Tibial nerve (tissue), 4 donors: ENCODE measurements at regions not wholly inside any gene's neighbourhood (a gene's known extent, or its start where the extent isn't known, plus 50 kb on each side); places are given as distances from the start of the nearest gene placed in this dataset.

Experiments used
- DNase-seq, 2 donors: peaks; one replicate each; pipeline ENCODE4 v3.0.0-alpha.2; 2019; ENCODE audit warnings: low spot score in 2 of 2
- H3K27ac ChIP-seq, 4 donors: fragments of 200-600 bp; sonication (generic) in 3 of 4; one replicate each; pipeline ENCODE4 v1.5.1; 2017 to 2019; ENCODE audit warnings: mild to moderate bottlenecking in 1 of 4
- H3K27me3 ChIP-seq, 2 donors: fragments of 200-600 bp; sonication (generic) in 1 of 2; one replicate each; pipeline versions ENCODE4 v1.5.1 to v1.6.0; 2017 to 2019
- H3K36me3 ChIP-seq, 3 donors: fragments of 200-600 bp; sonication (generic); one replicate each; pipeline ENCODE4 v1.5.1; 2018 to 2019
- H3K4me1 ChIP-seq, 4 donors: fragments of 200-600 bp; sonication (generic) in 3 of 4; one replicate each; pipeline ENCODE4 v1.5.1; 2017 to 2019
- H3K4me3 ChIP-seq, 4 donors: fragments of 200-600 bp; sonication (generic) in 3 of 4; one replicate each; pipeline ENCODE4 v1.5.1; 2017 to 2019; ENCODE audit warnings: mild to moderate bottlenecking in 1 of 4, moderate library complexity in 1 of 4
- H3K9me3 ChIP-seq, 4 donors: fragments of 200-600 bp; sonication (generic) in 3 of 4; one replicate each; pipeline ENCODE4 v1.5.1; 2017 to 2019
- CTCF ChIP-seq, 5 experiments: fragments of 200-600 bp in 3 of 5; fragments of 450-650 bp in 2 of 5; sonication (generic) in 3 of 5; IDR thresholded peaks; one replicate each; pipeline ENCODE4 v1.5.1; 2016 to 2019; ENCODE audit warnings: antibody characterized with exemption in 5 of 5, mild to moderate bottlenecking in 3 of 5, moderate library complexity in 2 of 5
- EP300 ChIP-seq, 2 donors: sonication (generic); formaldehyde crosslinking; IDR thresholded peaks; one replicate each; pipeline ENCODE4 v1.6.1; 2017; ENCODE audit warnings: antibody characterized with exemption in 2 of 2, mild to moderate bottlenecking in 1 of 2
- POLR2A ChIP-seq, 2 donors: fragments of 450-650 bp; IDR thresholded peaks; one replicate each; pipeline ENCODE4 v1.6.1; 2017; ENCODE audit warnings: antibody characterized with exemption in 2 of 2, mild to moderate bottlenecking in 2 of 2, moderate library complexity in 2 of 2
- WGBS, 2 donors: methylation state at CpG; one replicate each; pipeline ENCODE4 v1.1.5; 2018; 5-methylcytosine and 5-hydroxymethylcytosine counted together

GRCh38 chr5:4758996-4759395, 381.1 kb upstream of the ADAMTS16 start:
- DNase-seq: no peak
- H3K36me3 ChIP-seq: no peaks in the 10 kb centered on the region
- no peaks in the 10 kb centered on the region for H3K27me3 ChIP-seq
- TF ChIP-seq EP300 (IDR thresholded peaks at IDR 0.05) (no peak), POLR2A (IDR thresholded peaks at IDR 0.05) (no peak), CTCF (IDR thresholded peaks at IDR 0.05) (no peak)
- H3K4me1 ChIP-seq: no peaks in the 10 kb centered on the region
- WGBS, 2 donors: 60 to 65% methylated on average over 3 of the region's 3 CpGs
- H3K27ac ChIP-seq: no peak overlapping the region
- H3K9me3 ChIP-seq: no peaks in the 10 kb centered on the region
- H3K4me3 ChIP-seq: no peak overlapping the region

DNA sequence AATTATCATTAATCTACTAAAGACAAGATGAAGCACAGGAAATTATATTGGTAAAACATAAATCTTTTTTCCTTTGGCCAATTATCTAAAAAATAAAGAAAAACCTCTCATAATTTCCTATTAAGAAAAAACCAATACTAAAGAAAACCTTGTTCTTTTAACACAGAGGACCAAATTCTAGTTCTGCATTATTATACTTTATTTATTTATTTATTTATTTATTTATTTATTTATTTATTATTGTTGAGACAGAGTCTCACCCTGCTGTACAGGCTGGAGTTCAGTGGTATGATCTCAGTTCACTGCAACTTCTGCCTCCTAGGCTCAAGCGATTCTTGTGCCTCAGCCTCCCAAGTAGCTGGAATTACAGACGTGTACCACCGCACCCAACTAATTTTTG, 377.8 kb upstream of the ADAMTS16 start:
- H3K27ac ChIP-seq: no peak overlapping the region
- H3K4me3 ChIP-seq: no peak overlapping the region
- H3K9me3 ChIP-seq: no peaks in the 10 kb centered on the region
- TF ChIP-seq POLR2A (IDR thresholded peaks at IDR 0.05) (no peak), CTCF (IDR thresholded peaks at IDR 0.05) (no peak), EP300 (IDR thresholded peaks at IDR 0.05) (no peak)
- no peaks in the 10 kb centered on the region for H3K4me1 ChIP-seq
- WGBS, 2 donors: 96 to 97% methylated on average over 3 of the region's 3 CpGs
- DNase-seq: no peak
- H3K36me3 ChIP-seq: no peaks in the 10 kb centered on the region
- H3K27me3 ChIP-seq: no peaks in the 10 kb centered on the region

DNA sequence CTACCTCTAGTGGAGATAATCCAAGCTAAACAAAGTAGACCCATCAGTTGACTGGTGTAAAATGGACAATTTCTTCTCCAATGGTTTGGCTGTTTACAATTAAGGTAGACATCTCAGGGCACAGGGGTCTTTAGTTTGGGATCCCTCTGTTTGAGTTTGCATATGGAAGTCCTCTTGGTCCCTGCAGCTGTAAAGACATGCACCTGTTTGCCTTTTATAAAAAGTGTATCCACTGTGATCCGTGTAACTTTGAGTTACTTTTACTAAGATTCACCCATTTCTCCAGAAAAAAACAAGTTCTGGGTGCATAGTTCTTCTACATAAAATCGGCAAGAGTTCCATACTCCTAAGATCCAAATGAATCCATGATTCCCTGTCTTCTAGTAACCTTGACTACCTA, 374.7 kb upstream of the ADAMTS16 start:
- no peak for DNase-seq
- Histone ChIP-seq H3K4me1 (no peaks in the 10 kb centered on the region), H3K9me3 (peaks cover 0 to under 1% (median 0%) of the 10 kb centered on the region in 4 donors), H3K27ac (no peak overlapping the region), H3K4me3 (no peak overlapping the region), H3K27me3 (no peaks in the 10 kb centered on the region), H3K36me3 (no peaks in the 10 kb centered on the region)
- TF ChIP-seq POLR2A (IDR thresholded peaks at IDR 0.05) (no peak), EP300 (IDR thresholded peaks at IDR 0.05) (no peak), CTCF (IDR thresholded peaks at IDR 0.05) (no peak)
- 89 to 94% methylated on average over 2 of the region's 2 CpGs for WGBS, 2 donors

GRCh38 chr5:4766101-4766500, 374.0 kb upstream of the ADAMTS16 start:
- H3K4me3 ChIP-seq: no peak overlapping the region
- TF ChIP-seq EP300 (IDR thresholded peaks at IDR 0.05): no peak
- no peak for TF ChIP-seq CTCF (IDR thresholded peaks at IDR 0.05)
- no peak for TF ChIP-seq POLR2A (IDR thresholded peaks at IDR 0.05)
- DNase-seq: no peak
- no peaks in the 10 kb centered on the region for H3K36me3 ChIP-seq
- H3K9me3 ChIP-seq: peaks cover 0 to 7% (median 0%) of the 10 kb centered on the region in 4 donors
- H3K27me3 ChIP-seq: no peaks in the 10 kb centered on the region
- 52 to 67% methylated on average over 1 of the region's 1 CpG for WGBS, 2 donors
- no peaks in the 10 kb centered on the region for H3K4me1 ChIP-seq
- no peak overlapping the region for H3K27ac ChIP-seq

GRCh38 chr5:4772591-4772990, 367.5 kb upstream of the ADAMTS16 start:
- no peak overlapping the region for H3K27ac ChIP-seq
- no peak overlapping the region for H3K4me3 ChIP-seq
- no peaks in the 10 kb centered on the region for H3K36me3 ChIP-seq
- no peak for DNase-seq
- H3K27me3 ChIP-seq: no peaks in the 10 kb centered on the region
- 33 to 43% methylated on average over 1 of the region's 1 CpG for WGBS, 2 donors
- H3K4me1 ChIP-seq: peaks cover 0 to 11% (median 0%) of the 10 kb centered on the region in 4 donors
- TF ChIP-seq CTCF (IDR thresholded peaks at IDR 0.05) (no peak), EP300 (IDR thresholded peaks at IDR 0.05) (no peak), POLR2A (IDR thresholded peaks at IDR 0.05) (no peak)
- peaks cover 0 to 7% (median 0%) of the 10 kb centered on the region in 4 donors for H3K9me3 ChIP-seq
